ENCODE measurements at regions not wholly inside any gene's neighbourhood (a gene's known extent, or its start where the extent isn't known, plus 50 kb on each side); places are given as distances from the start of the nearest gene placed in this dataset.
"Not testable (repeated sequence)": the region's sequence is repeated elsewhere in the genome, so short reads cannot be mapped to it uniquely, and the experiment has no call there.

- DNase-seq = no peak
Measured at GRCh38 chrX:138923805-138924204, 212.3 kb upstream of the FGF13 start.

- no peak for DNase-seq
Measured at GRCh38 chrX:138921031-138921430, 209.5 kb upstream of the FGF13 start.

- DNase-seq = no peak
Measured at GRCh38 chrX:138917781-138918180, 206.3 kb upstream of the FGF13 start.

GRCh38 chrX:138914767-138915166, 203.2 kb upstream of the FGF13 start:
- DNase-seq = no peak

GRCh38 chrX:138908577-138908976, 197.1 kb upstream of the FGF13 start:
- no peak for DNase-seq

GRCh38 chrX:138897621-138898492, 186.3 kb upstream of the FGF13 start:
- DNase-seq = no peak

GRCh38 chrX:138890491-138890890, 179.0 kb upstream of the FGF13 start:
- no peak for DNase-seq

- DNase-seq = no peak
Measured at GRCh38 chrX:138889149-138889548, 177.6 kb upstream of the FGF13 start.

- no peak for DNase-seq
Measured at GRCh38 chrX:138886769-138887168, 175.3 kb upstream of the FGF13 start.

GRCh38 chrX:138885886-138886285, 174.4 kb upstream of the FGF13 start:
- DNase-seq = no peak

GRCh38 chrX:138880293-138880692, 168.8 kb upstream of the FGF13 start:
- DNase-seq = not testable (repeated sequence)

- no peak for DNase-seq
Measured at GRCh38 chrX:138877746-138878145, 166.2 kb upstream of the FGF13 start.

GRCh38 chrX:138875472-138875871, 164.0 kb upstream of the FGF13 start:
- no peak for DNase-seq

GRCh38 chrX:138874271-138874935, 162.9 kb upstream of the FGF13 start:
- no peak for DNase-seq

GRCh38 chrX:138873640-138874039, 162.1 kb upstream of the FGF13 start:
- not testable (repeated sequence) for DNase-seq

GRCh38 chrX:138872537-138872936, 161.0 kb upstream of the FGF13 start:
- no peak for DNase-seq

- no peak for DNase-seq
Measured at GRCh38 chrX:138871739-138872138, 160.2 kb upstream of the FGF13 start.

- no peak for DNase-seq
Measured at GRCh38 chrX:138866643-138867042, 155.1 kb upstream of the FGF13 start.

- no peak for DNase-seq
Measured at GRCh38 chrX:138865093-138865649, 153.7 kb upstream of the FGF13 start.

GRCh38 chrX:138859421-138859820, 147.9 kb upstream of the FGF13 start:
- DNase-seq = no peak

- peak; percentile 42 for DNase-seq
Measured at GRCh38 chrX:138858951-138859350, 147.4 kb upstream of the FGF13 start.

GRCh38 chrX:138858438-138858837, 146.9 kb upstream of the FGF13 start:
- DNase-seq = no peak

GRCh38 chrX:138856881-138857604, 145.5 kb upstream of the FGF13 start:
- no peak for DNase-seq

Data from GF-D8 (cell line).